Kidney tubule cell (primary cell): ENCODE measurements at regions not wholly inside any gene's neighbourhood (a gene's known extent, or its start where the extent isn't known, plus 50 kb on each side); places are given as distances from the start of the nearest gene placed in this dataset.

Experiments used
- DNase-seq: peaks from one replicate; pipeline ENCODE4 v3.0.0-alpha.2; 2018; ENCODE audit warnings: low spot score

DNA sequence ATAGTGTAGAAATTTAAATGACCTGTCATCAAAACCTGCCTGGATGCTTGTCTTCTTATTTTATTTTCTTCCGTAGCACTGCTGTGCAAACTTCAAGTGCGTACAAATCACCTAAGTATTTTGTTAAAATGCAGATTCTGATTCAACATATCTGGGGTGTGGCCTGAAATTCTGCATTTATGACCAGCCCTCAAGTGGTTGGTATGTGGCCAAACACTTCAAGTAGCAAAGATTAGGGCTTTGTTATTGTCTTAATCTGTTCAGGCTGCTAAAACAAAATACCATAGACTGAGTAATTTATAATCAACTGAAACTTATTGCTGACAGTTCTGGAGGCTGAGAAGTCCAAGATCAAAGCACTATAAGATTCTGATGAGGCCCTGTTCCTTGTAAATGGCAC is 97.6 kb upstream of the LRRC3B start:
- DNase-seq, result no peak

- no peak for DNase-seq
Measured at GRCh38 chr3:26535151-26535550, 87.4 kb upstream of the LRRC3B start.

DNA sequence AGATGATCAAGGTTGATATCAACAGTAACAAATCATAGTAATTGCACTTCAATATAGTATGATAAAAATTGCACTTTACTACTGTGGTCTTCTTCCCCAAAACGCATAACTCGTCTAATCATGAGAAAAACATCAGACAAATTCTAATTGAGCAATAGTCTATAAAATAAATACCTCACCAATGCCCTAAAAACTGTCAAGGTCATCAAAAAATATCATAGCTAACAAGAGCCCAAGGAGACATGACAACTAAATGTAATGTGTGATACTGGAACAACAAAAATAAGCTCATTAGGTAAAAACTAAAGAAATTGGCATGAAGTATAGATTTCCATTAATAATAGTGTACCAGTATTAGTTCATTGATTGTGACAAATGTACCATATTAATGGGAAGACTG is 85.6 kb upstream of the LRRC3B start:
- no peak for DNase-seq

GRCh38 chr3:26550413-26550812 is 72.2 kb upstream of the LRRC3B start:
- DNase-seq, result no peak

DNA sequence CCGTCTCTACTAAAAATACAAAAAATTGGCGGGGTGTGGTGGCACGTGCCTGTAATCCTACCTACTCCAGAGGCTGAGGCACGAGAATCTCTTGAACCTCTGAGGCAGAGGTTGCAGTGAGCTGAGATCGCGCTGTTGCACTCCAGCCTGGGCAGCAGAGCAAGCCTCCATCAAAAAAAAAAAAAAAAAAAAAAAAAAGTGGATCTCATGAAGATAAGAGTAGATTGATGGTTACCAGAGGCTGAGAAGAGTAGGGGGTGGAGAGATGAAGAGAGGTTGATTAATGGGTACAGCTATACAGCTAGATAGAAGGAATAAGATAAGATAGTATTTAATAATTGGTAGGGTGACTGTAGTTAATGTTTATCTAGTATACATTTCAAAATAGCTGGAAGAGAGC is 65.9 kb upstream of the LRRC3B start:
- no peak for DNase-seq

DNA sequence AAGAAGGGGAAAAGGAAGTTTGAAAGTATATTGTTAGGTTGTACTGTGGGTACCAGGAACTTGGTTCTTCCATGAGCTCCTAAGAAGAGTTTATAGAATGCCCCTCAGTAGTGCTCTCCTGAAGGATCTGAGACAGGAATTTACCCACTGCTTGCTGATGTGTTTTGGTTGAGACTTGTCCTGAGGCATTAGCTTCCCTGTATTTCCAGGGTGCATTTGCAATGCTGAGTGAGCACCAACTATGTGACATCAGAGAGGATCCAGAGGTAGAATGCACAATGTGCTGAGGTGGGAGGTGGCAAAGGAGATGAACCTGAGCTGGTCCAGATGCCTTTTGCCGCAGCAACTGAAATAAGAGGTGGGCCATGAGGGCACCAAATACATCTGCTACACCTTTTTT is 64.3 kb upstream of the LRRC3B start:
- no peak for DNase-seq

DNA sequence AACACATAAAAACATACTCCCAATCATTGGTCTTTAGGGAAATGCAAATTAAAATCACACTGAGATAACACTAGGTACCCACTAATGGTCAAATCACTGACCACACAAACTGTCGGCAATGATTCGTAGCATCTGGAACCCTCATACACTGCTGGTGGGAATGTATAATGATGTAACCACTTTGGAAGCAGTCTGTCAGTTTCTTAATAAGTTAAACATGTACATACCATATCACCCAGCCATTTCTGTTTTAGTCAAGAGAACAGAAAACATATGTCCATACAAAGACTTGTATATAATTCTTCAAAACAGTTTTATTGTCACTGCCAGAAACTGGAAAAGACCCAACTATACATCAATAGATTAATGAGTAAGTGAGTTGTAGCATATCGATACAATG is 63.3 kb upstream of the LRRC3B start:
- peak; percentile 47 for DNase-seq

DNA sequence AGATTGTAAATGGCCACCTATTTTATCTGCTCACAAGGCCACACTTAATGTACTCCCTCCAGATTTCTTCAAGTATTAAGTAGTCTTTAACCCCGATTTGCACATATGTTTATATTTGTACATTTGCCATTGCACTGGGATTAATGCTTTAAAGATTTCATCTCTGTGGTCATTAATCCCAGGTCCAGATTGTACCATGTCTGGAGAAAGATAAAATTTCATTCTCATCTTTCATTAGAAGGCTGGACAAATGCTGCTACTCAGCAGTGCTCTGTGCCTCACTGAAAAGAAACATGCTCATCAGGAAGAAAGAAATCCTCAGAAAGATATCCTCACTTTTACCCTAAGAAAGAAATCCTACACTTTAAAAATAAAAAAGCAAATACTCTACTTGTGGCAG is 62.5 kb upstream of the LRRC3B start:
- no peak for DNase-seq

DNA sequence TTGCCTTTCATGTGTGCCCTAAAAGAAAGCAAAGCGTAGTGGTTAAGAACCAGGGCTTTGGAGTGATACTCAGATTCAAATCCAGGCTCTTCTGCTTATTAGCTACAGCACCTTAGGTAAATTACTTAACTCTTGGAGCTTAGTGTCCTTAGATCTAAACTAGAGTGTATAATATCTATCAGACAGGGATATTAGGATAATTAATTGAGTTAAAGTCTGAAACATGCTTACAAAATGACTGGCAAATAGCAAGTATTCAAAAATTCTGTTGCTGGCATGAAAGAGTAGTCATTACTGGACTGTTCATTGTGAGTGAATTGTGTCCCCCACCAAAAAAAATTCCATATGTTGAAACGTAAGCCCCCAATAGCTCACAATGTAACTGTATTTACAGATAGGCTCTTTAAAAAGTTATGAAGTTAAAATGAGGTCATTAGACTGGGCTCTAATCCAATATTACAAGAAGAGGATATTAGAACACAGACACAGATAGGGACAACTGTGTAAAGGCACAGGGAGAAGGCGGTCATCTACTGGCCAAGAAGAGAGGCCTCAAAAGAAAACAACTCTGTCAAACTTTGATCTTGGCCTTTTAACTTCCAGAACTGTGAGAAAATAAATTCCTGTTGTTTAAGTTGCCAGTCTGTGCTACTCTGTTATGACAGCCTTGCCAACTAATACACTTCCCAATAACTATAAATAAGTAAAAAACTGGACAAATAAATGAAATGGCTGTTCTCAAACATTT is 60.4 kb upstream of the LRRC3B start:
- DNase-seq, result no peak
